ENCODE measurements at regions not wholly inside any gene's neighbourhood (a gene's known extent, or its start where the extent isn't known, plus 50 kb on each side); places are given as distances from the start of the nearest gene placed in this dataset.

DNA sequence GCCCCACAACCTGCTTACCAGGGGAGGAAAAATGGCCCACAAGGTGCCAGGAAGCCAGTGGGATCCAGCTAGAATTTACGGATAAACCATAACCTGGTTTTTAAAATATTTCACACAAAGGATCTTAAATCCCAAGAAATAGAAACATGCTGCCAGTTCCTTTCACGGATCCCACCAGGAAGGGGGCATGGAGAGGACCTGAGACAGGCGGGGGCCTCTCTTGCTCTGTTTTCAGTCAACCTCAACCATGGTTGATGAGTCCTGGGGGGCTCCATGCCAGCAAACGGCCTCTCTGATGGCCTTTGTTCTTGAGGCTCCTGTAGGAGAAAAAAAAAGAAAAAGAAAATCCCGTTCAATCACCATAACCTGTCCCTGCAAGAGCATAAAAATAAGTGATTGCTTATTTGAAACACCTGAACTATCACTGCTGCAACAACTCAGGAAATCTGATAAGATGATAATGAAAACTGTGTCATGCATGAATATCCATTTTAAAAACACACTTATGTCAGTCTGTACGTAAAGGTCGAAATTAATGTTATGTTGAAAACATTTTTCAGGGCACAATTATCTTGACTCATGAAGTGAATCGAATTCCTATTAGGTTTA is 125.8 kb upstream of the CST7 start:
- H3K4me3 ChIP-seq (ENCODE audit: low read depth, low read length): no peak overlapping the region
- TF ChIP-seq, protein P1, sequence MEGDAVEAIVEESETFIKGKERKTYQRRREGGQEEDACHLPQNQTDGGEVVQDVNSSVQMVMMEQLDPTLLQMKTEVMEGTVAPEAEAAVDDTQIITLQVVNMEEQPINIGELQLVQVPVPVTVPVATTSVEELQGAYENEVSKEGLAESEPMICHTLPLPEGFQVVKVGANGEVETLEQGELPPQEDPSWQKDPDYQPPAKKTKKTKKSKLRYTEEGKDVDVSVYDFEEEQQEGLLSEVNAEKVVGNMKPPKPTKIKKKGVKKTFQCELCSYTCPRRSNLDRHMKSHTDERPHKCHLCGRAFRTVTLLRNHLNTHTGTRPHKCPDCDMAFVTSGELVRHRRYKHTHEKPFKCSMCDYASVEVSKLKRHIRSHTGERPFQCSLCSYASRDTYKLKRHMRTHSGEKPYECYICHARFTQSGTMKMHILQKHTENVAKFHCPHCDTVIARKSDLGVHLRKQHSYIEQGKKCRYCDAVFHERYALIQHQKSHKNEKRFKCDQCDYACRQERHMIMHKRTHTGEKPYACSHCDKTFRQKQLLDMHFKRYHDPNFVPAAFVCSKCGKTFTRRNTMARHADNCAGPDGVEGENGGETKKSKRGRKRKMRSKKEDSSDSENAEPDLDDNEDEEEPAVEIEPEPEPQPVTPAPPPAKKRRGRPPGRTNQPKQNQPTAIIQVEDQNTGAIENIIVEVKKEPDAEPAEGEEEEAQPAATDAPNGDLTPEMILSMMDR (IDR thresholded peaks at IDR 0.05; ENCODE audit: low read depth, low read length): no peak

DNA sequence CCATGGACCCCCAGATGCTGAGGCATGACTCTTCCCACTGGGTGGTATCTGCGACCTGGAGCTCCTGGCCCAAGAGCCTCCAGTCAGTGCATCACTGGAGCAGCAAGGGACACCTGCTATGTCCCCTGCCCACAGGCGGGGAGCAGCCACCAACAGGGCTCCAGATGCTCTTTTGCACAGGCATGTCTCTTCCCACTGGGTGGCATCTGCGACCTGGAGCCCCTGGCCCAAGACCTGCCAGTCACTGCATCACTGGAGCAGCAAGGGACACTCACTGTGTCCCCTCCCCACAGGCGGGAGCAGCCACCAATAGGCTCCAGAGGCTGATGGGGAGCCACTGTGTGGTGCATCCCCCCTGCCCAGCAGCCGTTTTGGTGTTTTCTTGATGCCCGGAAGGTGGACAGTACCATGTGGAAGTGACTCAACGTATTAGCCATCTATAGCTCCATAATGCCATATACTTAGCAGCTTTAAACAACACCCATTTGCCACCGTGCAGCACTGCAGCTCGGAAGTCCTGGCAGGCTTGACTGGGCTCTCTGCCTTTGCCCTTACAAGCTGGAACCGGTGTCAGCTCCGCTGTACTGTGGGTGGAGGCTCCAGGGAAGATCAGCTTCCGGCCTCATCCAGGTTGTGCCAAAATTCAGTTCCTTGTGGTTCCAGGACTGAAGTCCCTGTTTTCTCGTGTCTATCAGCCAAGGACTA is 124.9 kb upstream of the CST7 start:
- TF ChIP-seq, protein P1 (IDR thresholded peaks at IDR 0.05; ENCODE audit: low read depth, low read length): no peak
- H3K4me3 ChIP-seq (ENCODE audit: low read depth, low read length): no peak overlapping the region

DNA sequence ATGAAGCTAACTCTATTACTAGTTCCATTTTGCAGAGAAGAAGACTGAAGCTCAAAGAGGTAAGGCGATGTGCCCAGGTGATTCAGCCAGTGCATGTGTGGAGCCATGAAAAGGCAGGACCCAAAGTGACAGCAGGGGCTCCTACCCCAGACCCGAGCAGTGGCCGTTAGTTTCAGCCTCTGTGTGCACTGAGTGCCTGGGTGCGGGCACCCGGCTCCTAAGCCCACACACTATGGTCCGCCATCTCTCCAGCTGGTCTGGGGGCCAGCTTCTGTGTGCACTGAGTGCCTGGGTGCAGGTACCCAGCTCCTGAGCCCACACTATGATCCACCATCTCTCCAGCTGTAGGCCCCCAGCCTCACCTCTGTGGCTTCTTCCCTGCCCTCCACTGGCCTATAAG is 123.5 kb upstream of the CST7 start:
- H3K4me3 ChIP-seq (ENCODE audit: low read depth, low read length): no peak overlapping the region
- TF ChIP-seq, protein P1 (IDR thresholded peaks at IDR 0.05; ENCODE audit: low read depth, low read length): no peak

DNA sequence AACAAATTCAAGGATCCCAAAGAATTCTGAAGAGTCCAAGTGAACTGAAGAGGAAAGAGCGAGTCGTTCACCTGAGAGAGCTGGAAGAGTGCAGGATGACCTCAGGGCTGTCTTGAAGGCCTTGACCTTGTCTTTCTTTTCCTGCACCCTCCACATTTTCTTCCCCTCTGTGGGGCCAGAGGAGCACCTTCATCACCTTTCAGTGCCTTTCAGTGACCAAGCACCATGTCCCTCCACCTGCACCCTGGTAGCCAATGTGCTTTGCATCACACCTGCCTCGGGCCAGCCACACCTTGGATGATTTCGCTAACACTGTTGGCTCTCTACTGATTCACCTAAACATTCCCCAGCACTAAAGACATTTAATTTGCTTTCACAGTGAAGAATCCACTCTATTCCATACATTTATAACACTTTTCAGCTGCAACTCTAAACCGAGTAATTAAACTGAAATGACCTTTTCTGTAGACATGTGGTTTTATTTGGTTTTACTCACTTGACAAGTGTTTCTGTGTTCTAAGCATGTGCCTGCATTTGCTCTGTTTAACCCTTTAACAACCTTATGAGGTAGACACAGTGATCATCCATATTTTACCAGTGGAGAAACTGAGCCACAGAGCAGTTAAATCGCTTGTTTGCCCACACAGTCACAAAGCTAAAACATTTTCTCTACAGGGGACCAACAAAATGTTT is 121.3 kb upstream of the CST7 start:
- TF ChIP-seq, protein P1 (IDR thresholded peaks at IDR 0.05; ENCODE audit: low read depth, low read length): no peak
- H3K4me3 ChIP-seq (ENCODE audit: low read depth, low read length): no peak overlapping the region

DNA sequence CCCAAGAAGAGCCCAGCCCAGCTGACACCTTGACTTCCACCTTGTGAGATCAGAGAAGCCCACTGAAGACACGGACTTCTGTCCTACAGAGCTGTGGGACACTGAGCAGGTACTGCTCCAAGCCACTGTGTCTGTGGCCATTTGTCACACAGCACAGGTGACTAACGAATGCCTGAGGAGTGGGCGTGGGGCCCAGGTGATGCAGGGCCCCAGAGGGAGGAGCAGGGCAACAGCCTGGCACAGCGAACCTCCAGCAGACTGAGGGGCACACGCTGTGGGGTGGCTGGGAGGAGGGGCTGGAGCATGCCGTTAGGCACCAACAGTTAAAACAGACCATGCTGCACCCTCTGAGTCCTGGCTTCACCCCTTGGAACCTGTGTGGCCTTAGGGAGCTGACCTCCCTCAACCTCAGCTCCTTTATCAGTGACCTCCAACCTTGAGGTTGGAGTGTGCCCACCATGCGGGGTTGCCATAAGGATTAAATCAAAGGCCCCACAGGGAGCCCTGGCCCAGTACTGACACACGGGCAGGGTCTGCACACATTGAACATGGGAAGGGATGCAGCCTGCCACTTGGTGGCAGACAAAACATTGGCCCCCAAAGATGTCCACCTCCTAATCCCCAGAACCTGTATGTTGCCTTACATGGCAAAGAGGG is 119.9 kb upstream of the CST7 start:
- H3K4me3 ChIP-seq (ENCODE audit: low read depth, low read length): no peak overlapping the region
- TF ChIP-seq, protein P1 (IDR thresholded peaks at IDR 0.05; ENCODE audit: low read depth, low read length): no peak

DNA sequence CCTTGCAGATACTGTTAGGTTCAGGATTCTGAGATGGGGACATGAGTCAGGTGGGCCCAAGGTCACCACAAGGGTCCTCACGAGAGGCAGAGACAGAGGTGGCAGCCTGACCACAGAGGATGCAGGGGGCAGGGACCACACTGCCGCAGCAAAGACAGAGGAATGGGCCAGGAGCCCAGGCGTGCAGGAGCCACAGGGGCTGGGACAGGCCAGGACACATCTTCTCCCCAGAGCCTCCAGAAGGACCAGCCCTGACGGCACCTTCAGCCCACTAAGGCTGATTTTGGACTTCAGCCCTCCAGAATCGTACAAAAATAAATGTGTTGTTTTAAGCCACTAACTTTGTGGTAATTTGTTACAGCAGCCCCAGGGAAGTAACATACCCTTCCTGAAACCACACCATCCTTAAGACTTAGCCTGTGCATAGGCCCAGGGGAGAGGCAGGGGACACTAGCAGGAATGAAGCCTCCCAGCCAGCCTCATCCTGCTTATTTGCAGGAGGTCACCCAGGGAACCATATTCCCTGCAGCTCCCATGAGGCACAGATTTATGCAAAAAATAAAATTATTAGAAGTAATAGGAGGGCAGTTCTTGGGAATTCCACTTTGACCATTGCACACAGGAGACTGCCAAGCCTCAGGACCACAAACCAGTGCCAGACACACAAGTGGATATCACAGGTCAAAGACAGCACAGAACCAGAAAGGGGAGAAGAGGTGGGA is 119.3 kb upstream of the CST7 start:
- TF ChIP-seq, protein P1 (IDR thresholded peaks at IDR 0.05; ENCODE audit: low read depth, low read length): no peak
- no peak overlapping the region for H3K4me3 ChIP-seq (ENCODE audit: low read depth, low read length)
